HG03135 (cell line): ENCODE measurements at regions not wholly inside any gene's neighbourhood (a gene's known extent, or its start where the extent isn't known, plus 50 kb on each side); places are given as distances from the start of the nearest gene placed in this dataset.
"Not testable (repeated sequence)": the region's sequence is repeated elsewhere in the genome, so short reads cannot be mapped to it uniquely, and the experiment has no call there.

Source experiments
- ATAC-seq: cut with Tn5 transposase; IDR thresholded peaks from one replicate; pipeline ENCODE4 v1.9.1; 2021; ENCODE audit warnings: mild to moderate bottlenecking, moderate library complexity; ENCODE audit not compliant: unreplicated experiment

GRCh38 chr2:87687550-87688270, 60.2 kb upstream of the PLGLB2 start:
- not testable (repeated sequence) for ATAC-seq

GRCh38 chr2:87691899-87692592, 55.8 kb upstream of the PLGLB2 start:
- ATAC-seq: not testable (repeated sequence)

- not testable (repeated sequence) for ATAC-seq
These were observed 55.0 kb upstream of the PLGLB2 start for GRCh38 chr2:87692914-87693313.

- ATAC-seq: not testable (repeated sequence)
These were observed 54.0 kb upstream of the PLGLB2 start for GRCh38 chr2:87693882-87694281.

- ATAC-seq: not testable (repeated sequence)
These were observed 52.1 kb upstream of the PLGLB2 start for GRCh38 chr2:87695596-87696323.
